DND-41 (cell line): ENCODE measurements at regions not wholly inside any gene's neighbourhood (a gene's known extent, or its start where the extent isn't known, plus 50 kb on each side); places are given as distances from the start of the nearest gene placed in this dataset.

ENCODE experiments used
- CTCF ChIP-seq: IDR thresholded peaks from 2 replicates; pipeline ENCODE4 v1.5.1; 2012; ENCODE audit warnings: borderline replicate concordance, low read length, moderate library complexity, mild to moderate bottlenecking; ENCODE audit not compliant: poor library complexity, severe bottlenecking; ENCODE audit errors: extremely low read depth
- EZH2 ChIP-seq: IDR thresholded peaks from 3 replicates; pipeline ENCODE4 v1.6.1; 2012; ENCODE audit warnings: borderline replicate concordance, low read depth, mild to moderate bottlenecking, moderate library complexity, low read length, inconsistent platforms; ENCODE audit not compliant: severe bottlenecking

- TF ChIP-seq CTCF (no peak), EZH2 (no peak)
These were observed 70.6 kb upstream of the SLC44A1 start for GRCh38 chr9:105173826-105174225.
